Pancreas (tissue), 10 donors: ENCODE measurements at regions not wholly inside any gene's neighbourhood (a gene's known extent, or its start where the extent isn't known, plus 50 kb on each side); places are given as distances from the start of the nearest gene placed in this dataset.
A peak's percentile ranks its signal among the peaks of the same experiment; 100 is the strongest.

Experiments used
- ATAC-seq, 4 donors: fragments of 200-7000 bp; cut with Tn5 transposase; one replicate each; pipeline versions ENCODE4 v1.8.0 to v1.9.1; 2020; ENCODE audit warnings: mild to moderate bottlenecking in 4 of 4, moderate library complexity in 4 of 4
- DNase-seq, 6 donors: peaks; one replicate each; pipeline ENCODE4 v3.0.0-alpha.2; 2020
- FAIRE-seq: peaks from 2 replicates; lab custom pipeline; 2012; peaks lifted over from hg19 to GRCh38; lab: Jason Lieb, UNC
- H3K27ac ChIP-seq, 4 donors: fragments of 200-600 bp; sonication (generic); 1 replicate in 3 of 4; 2 replicates in 1 of 4; pipeline versions ENCODE4 v1.5.0 to v1.8.0; 2020
- H3K27me3 ChIP-seq, 4 donors: fragments of 200-600 bp; one replicate each; pipeline ENCODE4 v1.8.0; 2021
- H3K36me3 ChIP-seq, 3 donors: fragments of 200-600 bp; sonication (generic) in 1 of 3; one replicate each; pipeline versions ENCODE4 v1.5.0 to v1.8.0; 2020 to 2021
- H3K4me1 ChIP-seq, 3 donors: fragments of 200-600 bp; one replicate each; pipeline ENCODE4 v1.8.0; 2021
- H3K4me3 ChIP-seq, 4 donors: fragments of 200-600 bp; sonication (generic) in 2 of 4; one replicate each; pipeline versions ENCODE4 v1.5.0 to v1.8.0; 2020 to 2021
- H3K9me3 ChIP-seq, 4 donors: fragments of 200-600 bp; one replicate each; pipeline ENCODE4 v1.8.0; 2021
- CTCF ChIP-seq, 4 donors: fragments of 200-600 bp; sonication (generic) in 3 of 4; IDR thresholded peaks; one replicate each; pipeline versions ENCODE4 v1.5.0 to v1.8.0; 2021; ENCODE audit warnings: antibody characterized with exemption in 4 of 4
- WGBS, 2 donors: extraction: QIAGEN DNeasy Blood & Tissue Kit; methylation state at CpG; one replicate each; pipeline ENCODE4 v1.1.7; 2013; 5-methylcytosine and 5-hydroxymethylcytosine counted together
- intact Hi-C, 3 donors: fragments of 100-400 bp; cut with DNase I; formaldehyde crosslinking; loops; one replicate each; pipeline versions ENCODE4 v1.11.1 to v1.14.2; 2022
- donor health status: healthy with polysubstance abuse.
- donor health status: DM: no; HTN: no; CAD: no; lungs with moderate emphysema.
- donor health status: DM: no; HTN: no; CAD: no.
- donor health status: control.
- donor health status: control.
- donor health status: Bipolar disorder and iron deficiency.
- donor health status: DM: yes; HTN: yes; CAD: no.
- donor health status: DM: no; HTN: no; CAD: no.
- donor health status: DM: no; HTN: no; CAD: no.
- donor health status: DM: yes; HTN: yes; CAD: no.

GRCh38 chr10:80945264-80945880, 407.7 kb downstream of the SH2D4B start:
- DNase-seq: no peak
- intact Hi-C loops: no loop called here
- WGBS, 2 donors: 86 to 89% methylated on average over 1 of the region's 1 CpG
- no peaks in the 10 kb centered on the region for H3K4me1 ChIP-seq
- H3K9me3 ChIP-seq: no peaks in the 10 kb centered on the region
- H3K27ac ChIP-seq: no peak overlapping the region
- H3K36me3 ChIP-seq: no peaks in the 10 kb centered on the region
- TF ChIP-seq CTCF (IDR thresholded peaks at IDR 0.05): peak in 2 of 4 donors; percentile 14 to 17
- H3K27me3 ChIP-seq: no peaks in the 10 kb centered on the region
- ATAC-seq: peak in 3 of 4 donors; percentile 48 to 70 (median 55)
- no peak for FAIRE-seq
- no peak overlapping the region for H3K4me3 ChIP-seq

GRCh38 chr10:80946073-80946472, 408.4 kb downstream of the SH2D4B start:
- Histone ChIP-seq H3K36me3 (no peaks in the 10 kb centered on the region), H3K27me3 (no peaks in the 10 kb centered on the region), H3K4me3 (no peak overlapping the region), H3K27ac (no peak overlapping the region), H3K9me3 (no peaks in the 10 kb centered on the region), H3K4me1 (no peaks in the 10 kb centered on the region)
- intact Hi-C loops: no loop called here
- TF ChIP-seq CTCF (IDR thresholded peaks at IDR 0.05): no peak
- no peak for DNase-seq
- WGBS, 2 donors: 15 to 33% methylated on average over 1 of the region's 1 CpG
- no peak for ATAC-seq
- no peak for FAIRE-seq

- H3K4me1 ChIP-seq: no peaks in the 10 kb centered on the region
- DNase-seq: no peak
- FAIRE-seq: no peak
- 77 to 82% methylated on average over 5 of the region's 5 CpGs for WGBS, 2 donors
- H3K9me3 ChIP-seq: no peaks in the 10 kb centered on the region
- no peaks in the 10 kb centered on the region for H3K27me3 ChIP-seq
- H3K4me3 ChIP-seq: no peak overlapping the region
- intact Hi-C loops: no loop called here
- H3K27ac ChIP-seq: no peak overlapping the region
- TF ChIP-seq CTCF (IDR thresholded peaks at IDR 0.05): no peak
- ATAC-seq: no peak
- no peaks in the 10 kb centered on the region for H3K36me3 ChIP-seq
Observed at GRCh38 chr10:80946957-80947726, 409.4 kb downstream of the SH2D4B start.

- intact Hi-C loops: no loop called here
- TF ChIP-seq CTCF (IDR thresholded peaks at IDR 0.05): no peak
- H3K4me3 ChIP-seq: no peak overlapping the region
- no peaks in the 10 kb centered on the region for H3K4me1 ChIP-seq
- WGBS, 2 donors: 72 to 82% methylated on average over 5 of the region's 5 CpGs
- H3K27ac ChIP-seq: no peak overlapping the region
- H3K36me3 ChIP-seq: no peaks in the 10 kb centered on the region
- FAIRE-seq (no peak), DNase-seq (no peak), ATAC-seq (no peak)
- H3K9me3 ChIP-seq: no peaks in the 10 kb centered on the region
- H3K27me3 ChIP-seq: no peaks in the 10 kb centered on the region
Observed at GRCh38 chr10:80949785-80950184, 412.1 kb downstream of the SH2D4B start.

GRCh38 chr10:80952436-80952835, 414.7 kb downstream of the SH2D4B start:
- FAIRE-seq (no peak), DNase-seq (no peak), ATAC-seq (no peak)
- TF ChIP-seq CTCF (IDR thresholded peaks at IDR 0.05): no peak
- no peaks in the 10 kb centered on the region for H3K27me3 ChIP-seq
- H3K27ac ChIP-seq: no peak overlapping the region
- no peaks in the 10 kb centered on the region for H3K4me1 ChIP-seq
- no peaks in the 10 kb centered on the region for H3K9me3 ChIP-seq
- H3K4me3 ChIP-seq: no peak overlapping the region
- 76 to 77% methylated on average over 7 of the region's 7 CpGs for WGBS, 2 donors
- H3K36me3 ChIP-seq: no peaks in the 10 kb centered on the region
- intact Hi-C loops: no loop called here
